ENCODE measurements at regions not wholly inside any gene's neighbourhood (a gene's known extent, or its start where the extent isn't known, plus 50 kb on each side); places are given as distances from the start of the nearest gene placed in this dataset.

DNA sequence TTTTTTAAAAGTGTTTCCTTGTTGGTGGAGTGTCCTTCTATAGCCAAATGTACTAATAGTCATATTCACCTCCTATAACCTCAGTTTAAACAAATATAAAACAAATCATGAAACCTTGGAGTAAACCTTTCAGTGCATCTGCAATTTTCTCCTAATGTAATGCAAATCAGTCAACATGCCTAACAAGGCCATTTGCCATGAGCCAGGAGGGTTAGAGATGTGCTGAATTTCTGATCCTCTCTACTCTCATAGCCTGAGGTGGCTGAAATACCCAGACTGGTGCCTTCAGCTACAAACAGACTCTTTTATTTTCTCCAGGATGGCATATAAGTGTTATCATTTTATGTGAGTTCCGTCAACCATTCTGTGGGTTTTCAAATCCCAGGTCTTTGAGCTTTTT is 908.1 kb downstream of the GALC start:
- TF ChIP-seq, protein P1, sequence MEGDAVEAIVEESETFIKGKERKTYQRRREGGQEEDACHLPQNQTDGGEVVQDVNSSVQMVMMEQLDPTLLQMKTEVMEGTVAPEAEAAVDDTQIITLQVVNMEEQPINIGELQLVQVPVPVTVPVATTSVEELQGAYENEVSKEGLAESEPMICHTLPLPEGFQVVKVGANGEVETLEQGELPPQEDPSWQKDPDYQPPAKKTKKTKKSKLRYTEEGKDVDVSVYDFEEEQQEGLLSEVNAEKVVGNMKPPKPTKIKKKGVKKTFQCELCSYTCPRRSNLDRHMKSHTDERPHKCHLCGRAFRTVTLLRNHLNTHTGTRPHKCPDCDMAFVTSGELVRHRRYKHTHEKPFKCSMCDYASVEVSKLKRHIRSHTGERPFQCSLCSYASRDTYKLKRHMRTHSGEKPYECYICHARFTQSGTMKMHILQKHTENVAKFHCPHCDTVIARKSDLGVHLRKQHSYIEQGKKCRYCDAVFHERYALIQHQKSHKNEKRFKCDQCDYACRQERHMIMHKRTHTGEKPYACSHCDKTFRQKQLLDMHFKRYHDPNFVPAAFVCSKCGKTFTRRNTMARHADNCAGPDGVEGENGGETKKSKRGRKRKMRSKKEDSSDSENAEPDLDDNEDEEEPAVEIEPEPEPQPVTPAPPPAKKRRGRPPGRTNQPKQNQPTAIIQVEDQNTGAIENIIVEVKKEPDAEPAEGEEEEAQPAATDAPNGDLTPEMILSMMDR (IDR thresholded peaks at IDR 0.05) = no peak
- TF ChIP-seq POLR2A (IDR thresholded peaks at IDR 0.05) = no peak

Measured in thyroid gland (tissue), 4 donors.